SHP77 (cell line): ENCODE measurements at regions not wholly inside any gene's neighbourhood (a gene's known extent, or its start where the extent isn't known, plus 50 kb on each side); places are given as distances from the start of the nearest gene placed in this dataset.

Source experiments
- DNase-seq, 2 experiments: peaks; one replicate each; lab custom pipeline; 2025; lab: John Stamatoyannopoulos, UW

DNA sequence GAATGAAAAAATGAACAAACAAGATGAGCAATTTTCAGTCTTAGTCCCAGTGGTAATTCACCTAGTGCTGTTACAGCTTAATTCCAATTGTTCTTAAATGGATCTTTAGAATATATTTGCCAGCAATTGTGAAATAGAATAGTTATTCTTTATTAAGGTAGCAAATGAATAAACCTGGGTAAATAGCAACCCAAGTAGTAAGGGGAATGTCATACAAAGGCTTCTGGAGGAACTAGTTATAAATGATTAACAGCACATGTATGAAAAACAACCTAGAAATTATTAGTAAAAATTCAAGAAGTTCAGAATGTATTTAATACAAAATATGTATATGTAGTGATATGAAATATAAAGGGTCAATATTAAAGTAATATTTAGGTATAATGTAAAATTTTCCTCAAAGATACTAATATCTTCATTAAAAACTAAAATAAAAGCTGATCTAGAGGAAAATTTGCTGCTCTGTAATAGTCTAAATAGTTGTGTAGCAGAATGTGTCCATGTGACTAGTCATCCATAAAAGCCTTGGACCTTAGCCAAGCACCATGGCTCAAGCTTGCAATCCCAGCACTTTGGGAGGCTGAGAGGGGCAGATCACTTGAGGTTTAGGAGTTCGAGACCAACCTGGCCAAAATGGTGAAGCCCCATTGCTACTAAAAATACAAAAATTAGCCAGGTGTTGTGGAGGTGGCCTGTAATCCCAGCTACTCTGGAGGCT, 535.9 kb upstream of the ATXN8OS start:
- no peak for DNase-seq

DNA sequence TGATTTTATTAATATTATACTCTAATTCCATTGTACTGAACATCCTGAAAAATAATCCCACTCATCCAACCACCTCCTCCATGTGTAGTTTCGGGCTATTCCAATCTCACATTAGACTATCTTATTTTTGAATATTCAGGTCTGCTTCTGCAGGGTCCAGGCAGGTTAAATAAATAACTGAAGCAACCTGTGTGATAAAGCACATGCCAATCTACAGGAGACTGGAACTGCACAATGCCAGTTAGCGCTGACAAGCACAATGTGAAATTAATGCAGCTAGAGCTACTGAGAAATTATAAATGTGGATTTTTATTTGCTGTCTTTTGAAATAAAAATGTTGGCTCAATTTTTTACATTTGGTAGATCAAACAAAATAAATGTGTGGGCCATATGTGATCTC, 540.1 kb upstream of the ATXN8OS start:
- DNase-seq, result no peak

DNA sequence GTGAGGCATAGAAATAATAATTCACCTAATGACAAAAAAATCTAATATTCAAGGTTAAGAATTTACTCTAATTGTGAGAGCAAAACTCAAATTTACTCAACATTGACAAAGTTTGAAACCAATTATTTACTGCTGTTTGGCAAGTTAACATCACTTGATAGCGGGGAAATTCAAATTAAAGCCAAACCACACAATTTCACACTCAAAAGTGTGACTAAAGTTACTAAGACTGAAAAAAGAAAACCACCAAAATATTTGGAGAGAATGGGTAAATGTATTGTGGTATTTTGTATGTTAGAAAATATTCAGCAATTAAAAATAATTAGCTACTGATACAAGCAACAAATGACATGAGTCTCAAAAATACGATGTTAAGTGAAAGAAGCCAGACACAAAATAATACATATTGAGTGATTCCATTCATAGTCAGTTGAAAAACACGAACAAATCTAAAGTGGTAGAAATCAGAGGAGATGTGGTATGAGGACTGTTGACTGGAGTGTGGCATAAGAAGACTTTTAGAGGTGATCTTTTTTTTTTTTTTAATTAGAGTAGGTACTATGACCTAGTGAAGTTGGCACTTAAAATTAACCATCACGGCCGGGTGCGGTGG, 541.4 kb upstream of the ATXN8OS start:
- DNase-seq, result no peak

DNA sequence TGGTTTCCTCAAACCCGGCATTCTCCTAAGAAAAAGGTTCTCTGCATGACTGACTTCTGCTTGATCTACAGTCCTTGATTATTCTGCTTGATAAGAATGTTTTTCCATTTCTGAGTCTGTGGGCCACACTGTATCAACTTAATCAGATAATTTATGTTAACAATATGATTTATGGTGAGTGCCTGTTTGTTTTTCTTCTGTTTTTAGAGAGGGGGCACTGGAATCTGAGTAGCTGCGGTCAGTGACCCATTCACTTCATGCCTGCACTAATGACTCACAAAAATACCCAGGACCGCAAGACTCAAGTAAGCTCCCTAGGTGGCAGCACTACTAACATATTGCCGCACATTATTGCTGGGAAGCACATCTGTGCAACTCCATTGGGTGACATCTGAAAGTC, 542.3 kb upstream of the ATXN8OS start:
- DNase-seq, result peak; percentile 17 to 25

DNA sequence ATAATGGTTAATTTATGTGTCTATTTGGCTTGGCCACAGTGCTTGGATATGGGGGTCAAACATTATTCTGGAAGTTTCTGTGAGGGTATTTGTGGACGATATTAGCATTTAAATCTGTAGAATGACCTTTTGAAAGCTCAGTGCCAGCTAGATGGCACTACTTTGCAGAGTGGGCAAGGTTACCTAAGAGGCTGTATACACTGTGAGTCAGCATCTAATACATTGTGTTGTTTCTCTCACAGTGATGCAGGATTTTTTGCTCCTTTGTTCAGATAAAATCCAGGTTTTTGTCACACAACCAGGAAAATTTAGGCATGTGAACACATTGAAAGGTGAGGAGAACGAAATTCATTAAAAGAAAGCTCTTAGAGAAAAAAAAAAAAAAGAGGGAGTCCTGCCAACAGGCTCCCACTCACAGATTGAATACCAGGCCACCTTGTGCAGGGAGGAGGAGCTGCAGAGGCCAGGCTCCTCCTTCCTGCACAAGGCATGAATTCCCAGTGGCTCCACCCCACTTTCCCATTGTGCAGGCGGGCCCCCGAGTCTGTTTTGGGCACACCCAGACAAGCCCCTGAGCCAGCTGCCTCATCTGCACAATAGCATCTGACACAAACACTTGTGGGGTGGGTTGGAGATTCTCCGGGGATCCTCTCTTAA, 551.0 kb upstream of the ATXN8OS start:
- no peak for DNase-seq

DNA sequence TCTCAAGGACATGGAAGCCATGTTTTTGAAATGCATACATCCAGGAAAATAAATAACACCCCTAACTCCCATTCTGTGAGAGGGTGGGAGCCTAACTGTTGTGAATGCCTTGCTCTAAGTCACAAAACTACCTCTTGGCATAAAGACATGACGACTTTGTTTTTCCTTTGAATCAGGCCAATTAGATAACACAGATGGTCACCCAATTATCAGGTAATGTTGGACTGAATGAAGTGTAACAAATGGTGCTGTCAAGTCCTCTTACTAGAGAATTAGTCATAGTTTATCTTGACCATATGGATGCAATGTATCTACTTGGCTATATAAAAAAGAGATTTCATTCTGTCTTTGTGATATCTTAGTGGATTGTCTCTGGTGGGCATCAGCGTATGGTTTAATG, 553.6 kb upstream of the ATXN8OS start:
- DNase-seq, result no peak

DNA sequence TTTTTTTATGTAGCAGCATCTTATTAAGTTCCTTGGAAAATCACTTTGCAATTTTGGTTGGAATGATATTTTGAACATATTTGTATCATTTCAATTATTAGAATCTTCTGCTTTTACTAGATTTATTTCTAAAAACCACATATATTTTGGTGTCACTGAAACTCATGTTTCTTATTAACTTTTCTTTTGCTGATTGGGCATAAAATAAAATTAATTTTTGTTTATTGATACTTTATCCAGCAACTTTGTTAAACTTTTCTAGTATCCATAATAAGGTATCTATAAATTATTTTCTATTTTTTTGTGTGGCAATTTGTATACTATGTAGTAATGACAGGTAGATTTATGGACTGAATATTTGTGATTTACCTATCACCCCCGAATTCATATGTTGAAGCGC, 556.4 kb upstream of the ATXN8OS start:
- no peak for DNase-seq

DNA sequence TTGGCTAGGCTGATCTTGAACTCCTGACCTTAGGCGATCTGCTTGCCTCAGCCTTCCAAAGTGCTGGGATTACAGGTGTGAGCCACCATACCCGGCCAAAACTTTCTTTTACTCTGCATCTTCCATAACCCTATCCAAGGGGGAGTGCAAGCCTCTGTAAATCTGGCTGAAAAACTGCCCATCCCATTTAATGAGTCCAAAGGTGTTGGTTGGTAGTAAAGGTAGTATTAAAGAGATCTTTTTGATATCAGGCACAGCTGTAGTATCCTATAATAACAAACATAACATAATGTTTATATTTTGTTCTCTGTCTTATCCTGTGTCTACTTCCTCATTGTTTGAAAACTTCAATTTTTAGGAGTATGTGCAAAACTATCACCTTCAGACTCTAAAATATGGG, 559.8 kb upstream of the ATXN8OS start:
- no peak for DNase-seq

DNA sequence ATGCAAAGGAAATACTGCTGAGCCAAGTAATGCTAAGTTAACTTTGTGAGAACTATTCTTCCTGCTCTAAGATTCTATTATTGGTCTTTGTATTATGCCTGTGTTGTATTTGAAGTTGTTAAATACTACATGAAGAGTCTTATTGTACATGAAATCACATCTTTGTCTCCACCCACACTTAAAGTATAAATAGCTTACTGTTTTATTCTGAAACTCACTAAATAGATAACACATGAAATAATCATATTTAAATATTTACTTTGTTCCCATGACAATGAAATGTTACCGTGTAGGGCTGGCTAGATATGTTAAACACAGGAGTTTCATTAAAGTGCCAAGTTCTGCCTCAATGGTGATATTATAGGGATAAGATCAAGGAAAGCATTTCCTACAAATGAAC, 562.1 kb upstream of the ATXN8OS start:
- DNase-seq, result no peak

DNA sequence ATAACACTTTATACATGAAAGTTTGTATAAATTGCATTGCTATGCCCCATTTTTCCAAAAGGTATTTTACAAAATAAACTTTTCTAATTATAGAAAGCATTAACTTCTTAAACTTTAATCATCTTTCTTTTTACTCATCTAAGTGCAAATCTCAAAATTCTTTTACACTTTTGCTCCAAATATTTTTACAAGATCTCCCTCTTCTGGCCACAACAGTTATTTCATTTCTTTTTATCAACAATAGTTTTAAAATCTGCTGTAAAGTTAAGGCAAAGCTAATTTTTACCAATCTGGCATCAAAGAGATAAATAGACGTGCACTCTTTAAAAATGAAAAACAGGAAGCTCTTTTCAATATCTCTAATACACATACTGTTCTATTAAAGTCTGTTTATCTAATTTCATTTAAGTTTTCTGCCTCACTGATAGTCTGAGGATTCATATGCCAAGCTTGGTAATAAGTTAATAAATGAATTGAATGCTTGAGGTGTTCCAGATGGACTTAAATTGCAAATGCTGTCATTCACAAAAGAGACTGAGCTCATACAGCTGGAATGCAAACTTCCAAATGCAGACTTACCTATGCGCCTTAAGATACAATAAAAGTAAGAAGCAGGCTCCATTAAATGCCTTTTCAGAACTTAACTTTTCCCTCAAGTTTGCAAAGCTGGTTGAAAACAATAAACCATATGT, 583.0 kb upstream of the ATXN8OS start:
- DNase-seq, result no peak

DNA sequence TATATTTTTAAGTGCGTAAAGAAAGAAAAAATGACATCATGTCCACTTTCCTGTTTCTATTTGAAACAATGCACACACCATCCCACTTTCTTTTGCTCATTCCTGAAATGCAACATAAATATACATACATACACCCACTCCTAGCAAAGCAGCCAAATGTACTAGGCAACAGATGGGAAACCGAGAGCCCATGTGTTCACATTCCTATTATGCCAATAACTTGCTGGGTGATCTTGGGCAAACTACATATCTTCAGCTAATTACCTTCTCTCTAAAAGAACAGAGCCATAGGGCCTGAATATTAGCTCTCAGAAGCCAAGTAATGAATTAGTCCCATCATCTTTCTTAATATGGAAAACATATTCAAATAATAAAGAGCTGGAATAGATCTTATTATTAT, 610.6 kb upstream of the ATXN8OS start:
- DNase-seq, result no peak

DNA sequence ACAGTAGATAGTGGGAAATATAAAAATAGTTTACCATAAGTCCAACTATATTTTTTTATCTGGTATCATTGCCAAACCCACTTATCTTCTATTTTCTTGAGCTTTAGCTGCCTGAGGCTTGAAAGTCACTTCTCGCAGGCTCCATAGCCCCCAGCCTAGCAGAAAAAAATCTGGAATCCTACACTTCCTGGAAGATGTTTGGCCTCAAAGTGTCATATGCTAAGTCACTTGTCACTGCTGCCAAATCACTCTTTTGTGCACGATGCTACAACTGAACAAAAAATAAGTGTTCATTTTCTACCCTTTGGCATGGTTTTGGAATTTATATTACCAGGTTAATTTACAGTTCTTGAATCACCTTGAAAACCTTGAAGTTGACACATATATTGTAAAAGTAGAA, 612.5 kb upstream of the ATXN8OS start:
- no peak for DNase-seq

DNA sequence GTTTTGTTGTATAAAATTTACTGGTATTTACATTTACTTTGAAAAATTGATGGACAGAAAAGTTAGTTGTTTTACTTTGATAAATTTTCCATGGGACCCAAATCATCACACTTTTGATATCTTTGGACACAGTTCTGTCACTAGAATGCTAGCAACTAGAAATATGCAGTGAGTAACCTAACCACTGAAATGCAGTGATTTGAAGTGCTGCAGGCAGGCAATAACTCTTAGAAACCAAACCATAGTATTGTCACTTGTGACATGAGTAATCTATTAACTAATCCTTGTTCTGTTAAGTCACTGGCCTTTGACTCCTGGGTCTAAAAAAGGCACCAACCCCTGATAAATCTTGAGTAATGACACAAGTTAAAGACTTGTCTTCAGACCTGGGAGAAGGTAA, 620.0 kb upstream of the ATXN8OS start:
- no peak for DNase-seq

DNA sequence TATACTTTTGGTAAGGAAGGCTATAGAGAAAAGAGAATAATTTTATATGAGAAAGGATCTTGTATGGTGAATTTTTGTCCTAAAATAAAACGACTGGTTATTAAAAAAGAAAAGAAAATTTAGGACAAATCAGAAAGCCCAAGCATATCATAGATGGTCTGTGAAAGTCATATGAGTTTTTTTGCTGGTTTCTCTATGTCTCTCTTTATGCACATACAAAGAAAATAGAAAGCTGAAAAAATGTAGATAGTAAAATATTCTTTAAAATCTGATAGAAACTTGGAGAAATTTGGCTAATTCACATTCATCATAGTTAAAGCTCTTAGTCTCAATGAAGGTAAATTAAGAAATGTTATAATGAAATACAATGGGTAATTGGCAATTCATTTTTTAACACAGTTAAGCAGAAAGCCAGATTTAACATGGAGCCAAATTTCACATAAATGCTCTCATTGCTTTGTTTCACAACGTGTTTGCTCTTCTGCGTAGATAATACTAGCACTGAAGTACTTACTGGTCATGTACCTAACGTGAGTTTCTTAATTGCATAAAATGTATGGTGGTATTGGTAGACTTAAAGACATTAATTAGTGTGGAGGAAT, 621.5 kb upstream of the ATXN8OS start:
- no peak for DNase-seq

DNA sequence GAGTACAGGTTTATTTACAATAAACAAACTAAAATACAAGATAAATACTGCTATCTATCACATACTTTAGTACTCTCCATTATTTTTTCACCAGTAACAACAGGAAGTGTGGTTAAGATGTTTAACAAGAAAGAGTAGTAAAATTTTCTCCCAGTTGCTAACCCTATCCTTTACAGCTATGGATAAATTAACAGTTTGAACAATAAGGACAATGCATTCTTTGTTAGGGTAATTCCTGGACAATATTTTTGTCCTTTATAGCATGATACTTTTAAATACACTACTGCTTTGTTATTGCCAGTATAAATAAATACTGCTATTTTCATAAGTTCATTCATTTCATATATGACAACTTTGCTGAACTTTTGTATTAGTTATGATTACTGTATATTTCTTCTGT, 630.2 kb upstream of the ATXN8OS start:
- DNase-seq, result no peak

DNA sequence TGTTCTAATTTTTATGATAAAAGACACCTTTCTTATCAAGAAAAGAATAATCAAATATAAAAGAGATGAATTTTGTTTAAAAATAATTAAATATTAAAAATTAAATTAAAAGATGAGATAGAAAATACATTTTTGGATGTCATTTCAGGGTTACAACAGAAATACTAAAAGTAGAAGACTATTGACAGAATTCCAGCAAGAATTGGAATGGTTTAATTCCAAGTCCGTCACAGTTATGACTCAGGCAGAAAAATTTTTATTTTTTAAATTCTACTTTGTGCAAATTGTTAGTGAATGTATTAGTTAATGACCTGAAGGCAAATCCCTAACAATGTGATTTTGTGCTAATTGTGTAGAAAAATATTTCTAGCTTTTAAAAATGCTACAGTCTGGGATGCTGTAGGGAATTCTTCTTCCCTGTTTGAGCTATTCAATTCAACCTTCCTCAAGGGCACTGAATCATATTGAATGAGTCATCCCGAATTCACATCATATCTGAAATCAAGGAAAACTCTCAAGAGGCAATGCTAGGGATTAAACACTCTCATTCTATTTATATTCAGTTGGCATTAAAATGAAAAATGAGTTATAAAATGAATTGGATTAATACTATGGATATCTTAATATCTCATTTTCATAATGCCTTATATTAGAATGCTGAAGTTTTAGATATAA, 633.5 kb upstream of the ATXN8OS start:
- no peak for DNase-seq

DNA sequence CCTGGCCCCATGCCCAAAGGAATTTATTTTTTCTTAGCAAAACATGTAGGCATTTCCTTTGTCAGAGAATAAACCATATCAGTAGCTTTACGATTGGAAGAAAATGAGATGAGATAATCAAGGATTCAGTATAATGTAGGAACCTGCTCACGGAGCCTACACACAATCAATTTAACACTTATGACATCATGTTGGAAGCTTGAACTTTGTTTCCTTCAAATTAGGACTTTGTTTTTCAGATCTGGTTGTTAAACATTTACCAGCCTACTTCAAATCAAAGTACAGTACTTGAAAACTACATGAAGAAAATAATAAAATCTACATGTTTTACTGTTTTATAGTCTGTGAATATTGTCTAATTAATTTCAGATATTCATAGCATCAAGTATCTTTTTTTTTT, 639.0 kb upstream of the ATXN8OS start:
- DNase-seq, result no peak

DNA sequence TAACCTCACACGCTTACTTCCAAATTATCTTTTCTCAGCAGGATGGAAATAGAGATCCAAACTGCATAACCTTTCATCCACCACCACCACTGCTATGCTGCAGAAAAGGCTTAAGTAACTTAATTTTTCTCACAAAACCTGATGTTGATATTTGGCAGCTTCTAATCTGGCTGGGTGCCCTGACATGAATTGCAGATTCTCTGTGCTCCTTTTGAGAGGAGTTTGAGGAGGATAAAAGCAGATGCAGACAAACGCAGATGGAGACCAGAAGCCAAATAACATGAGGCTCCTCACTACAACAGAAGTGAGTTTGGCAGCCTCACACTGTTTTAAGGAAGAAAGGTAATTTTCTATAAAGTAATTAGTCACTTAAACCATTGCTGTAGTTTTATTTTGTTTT, 646.2 kb upstream of the ATXN8OS start:
- DNase-seq, result peak in 1 of 2 experiments; percentile 4

DNA sequence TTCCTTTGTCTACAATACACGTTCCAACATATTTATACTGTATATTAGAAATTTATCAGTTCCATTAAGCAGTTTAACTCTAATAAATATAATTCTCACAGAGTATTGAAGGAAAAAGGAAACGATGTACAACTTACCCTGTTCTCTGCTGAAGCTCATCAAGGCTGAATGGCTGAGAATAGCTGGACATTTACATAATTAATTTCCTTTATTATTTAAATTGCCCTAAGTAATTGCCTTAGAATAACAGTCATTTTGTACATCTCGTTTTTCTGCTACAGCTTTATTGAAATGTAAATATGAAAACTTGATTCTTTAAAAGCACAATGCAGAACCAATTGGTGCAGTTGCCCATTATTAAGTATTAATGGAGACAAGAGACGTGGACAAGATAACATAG, 648.3 kb upstream of the ATXN8OS start:
- DNase-seq, result no peak

DNA sequence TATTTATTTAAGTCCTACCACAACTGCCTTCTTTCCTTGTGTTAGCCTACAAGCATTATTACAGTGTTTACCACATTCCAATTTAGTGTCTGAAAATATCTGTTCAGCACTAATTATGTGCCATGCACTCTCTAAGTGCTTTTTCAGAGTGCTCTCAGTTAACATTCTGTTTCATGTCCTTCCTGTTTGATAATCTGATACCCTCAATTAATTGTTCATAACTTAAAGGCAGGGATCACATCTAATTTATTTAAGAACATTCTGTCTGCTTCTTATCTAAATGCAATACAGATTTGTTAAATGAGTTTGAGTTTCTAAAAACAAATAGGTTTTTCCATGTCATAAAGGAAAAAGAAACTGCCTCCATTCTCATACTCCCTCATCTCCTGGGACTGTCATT, 649.6 kb upstream of the ATXN8OS start:
- DNase-seq, result no peak

DNA sequence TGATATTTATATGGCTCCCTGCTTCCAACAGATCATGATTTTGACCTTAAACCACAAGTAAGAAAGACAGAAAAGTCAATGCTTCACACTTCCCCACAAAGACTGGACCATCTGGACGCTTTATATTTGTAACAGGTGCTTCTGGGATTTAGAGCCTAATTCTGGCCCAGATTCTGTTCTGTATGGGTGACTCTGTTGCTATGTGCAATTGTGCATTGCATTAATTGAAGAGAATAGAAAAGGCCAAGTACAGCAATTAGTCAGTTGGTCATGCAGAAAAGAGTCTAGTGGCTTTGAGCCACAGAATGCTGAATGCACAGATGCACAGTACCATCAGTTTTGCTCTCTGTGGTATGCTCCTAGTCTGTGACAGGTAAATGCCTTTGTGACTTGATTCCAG, 657.4 kb upstream of the ATXN8OS start:
- no peak for DNase-seq

DNA sequence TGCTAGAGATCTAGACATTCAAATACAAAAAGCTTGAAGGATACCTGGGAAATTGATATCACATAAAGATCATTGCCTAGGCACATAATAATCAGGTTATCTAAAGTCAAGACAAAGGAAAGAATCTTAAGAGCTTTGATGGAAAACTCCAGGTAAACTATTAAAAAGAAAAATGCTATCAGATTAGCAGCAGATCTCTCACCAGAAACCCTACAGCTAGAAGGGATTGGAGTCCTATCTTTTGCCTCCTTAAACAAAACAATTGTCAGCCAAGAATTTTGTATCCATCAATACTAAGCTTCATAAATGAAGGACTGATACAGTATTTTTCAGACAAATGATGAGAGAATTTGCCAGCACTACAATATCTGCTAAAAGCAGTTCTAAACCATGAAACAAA, 682.4 kb upstream of the ATXN8OS start:
- DNase-seq, result no peak
